COLO668 (cell line): ENCODE measurements at regions not wholly inside any gene's neighbourhood (a gene's known extent, or its start where the extent isn't known, plus 50 kb on each side); places are given as distances from the start of the nearest gene placed in this dataset.

ENCODE experiments used
- DNase-seq: peaks from one replicate; lab custom pipeline; 2025; ENCODE audit not compliant: unreplicated experiment; lab: John Stamatoyannopoulos, UW

DNA sequence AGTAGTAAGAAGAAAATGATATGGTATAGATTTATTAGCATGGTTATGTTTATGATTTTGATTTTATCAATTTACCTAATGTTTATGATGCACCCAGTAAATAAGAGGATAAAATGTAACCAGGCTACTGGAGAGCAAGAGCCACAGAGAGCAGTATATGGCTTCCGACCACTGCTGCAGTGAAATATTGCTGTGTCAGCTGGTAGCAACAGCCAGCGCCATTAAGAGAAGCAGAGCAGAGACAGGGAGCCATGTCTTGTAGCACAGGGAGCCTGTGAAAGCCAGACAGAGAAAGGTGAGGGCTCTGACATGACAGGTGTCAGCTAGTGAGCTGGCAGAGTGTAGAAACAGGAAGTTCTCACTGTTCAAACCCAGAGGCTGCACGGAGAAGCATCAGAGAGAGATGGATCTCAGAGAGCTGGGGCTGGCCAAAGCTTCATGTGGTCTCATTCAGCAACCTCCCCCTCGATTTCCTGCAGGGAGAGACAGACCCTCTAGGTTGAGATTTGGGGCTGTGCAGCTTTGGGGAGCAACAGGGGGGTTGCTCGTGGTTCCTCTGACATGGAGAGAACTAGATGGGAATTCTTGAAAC is 202.1 kb downstream of the MED10 start:
- no peak for DNase-seq

DNA sequence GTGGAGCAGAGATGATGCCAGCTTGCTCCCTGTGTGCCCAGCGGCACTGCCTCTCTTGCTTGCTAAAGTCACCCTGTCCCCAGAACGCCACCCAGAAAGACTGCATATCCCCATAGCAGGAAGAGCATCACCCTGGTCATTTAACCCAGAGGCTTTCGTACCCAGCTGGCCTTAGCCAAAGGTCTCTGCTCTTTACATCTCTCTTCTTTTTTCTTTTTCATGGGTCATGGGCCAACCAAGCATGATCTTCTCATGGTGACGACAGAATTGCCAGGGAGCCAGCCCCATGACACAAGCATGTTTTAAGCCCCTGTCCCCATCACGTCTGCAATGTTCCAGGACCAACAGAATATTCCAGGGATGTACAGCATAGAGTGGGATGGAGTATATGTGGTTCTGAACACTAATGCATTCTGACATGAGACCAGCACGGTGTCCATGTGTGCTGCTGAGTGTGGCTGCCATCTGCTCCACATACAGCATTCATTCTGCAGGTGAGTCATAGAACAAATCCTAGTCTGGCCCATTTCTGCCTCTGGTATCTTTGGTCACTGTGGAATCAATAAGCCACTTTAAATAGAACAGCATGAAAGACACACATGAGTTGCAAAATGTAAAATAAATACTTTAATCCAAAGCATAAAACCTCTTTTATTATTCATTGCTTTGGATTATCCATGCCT is 203.0 kb downstream of the MED10 start:
- no peak for DNase-seq

DNA sequence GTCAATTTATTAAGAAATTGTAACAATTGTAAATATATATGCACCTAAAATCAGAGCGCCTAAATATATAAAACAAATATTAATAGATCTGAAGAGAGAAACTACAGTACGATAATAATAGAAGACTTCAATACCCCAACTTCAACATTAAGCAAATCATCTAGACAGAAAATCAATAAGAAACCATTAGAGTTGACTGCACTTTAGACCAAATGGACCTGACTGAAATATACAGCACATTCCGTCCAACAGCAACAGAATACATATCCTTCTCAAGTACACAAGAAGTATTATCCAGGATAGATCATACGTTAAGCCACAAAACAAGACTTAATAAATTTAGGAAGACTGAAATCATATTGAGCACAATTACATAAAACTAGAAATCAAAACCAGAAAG is 208.7 kb downstream of the MED10 start:
- no peak for DNase-seq

DNA sequence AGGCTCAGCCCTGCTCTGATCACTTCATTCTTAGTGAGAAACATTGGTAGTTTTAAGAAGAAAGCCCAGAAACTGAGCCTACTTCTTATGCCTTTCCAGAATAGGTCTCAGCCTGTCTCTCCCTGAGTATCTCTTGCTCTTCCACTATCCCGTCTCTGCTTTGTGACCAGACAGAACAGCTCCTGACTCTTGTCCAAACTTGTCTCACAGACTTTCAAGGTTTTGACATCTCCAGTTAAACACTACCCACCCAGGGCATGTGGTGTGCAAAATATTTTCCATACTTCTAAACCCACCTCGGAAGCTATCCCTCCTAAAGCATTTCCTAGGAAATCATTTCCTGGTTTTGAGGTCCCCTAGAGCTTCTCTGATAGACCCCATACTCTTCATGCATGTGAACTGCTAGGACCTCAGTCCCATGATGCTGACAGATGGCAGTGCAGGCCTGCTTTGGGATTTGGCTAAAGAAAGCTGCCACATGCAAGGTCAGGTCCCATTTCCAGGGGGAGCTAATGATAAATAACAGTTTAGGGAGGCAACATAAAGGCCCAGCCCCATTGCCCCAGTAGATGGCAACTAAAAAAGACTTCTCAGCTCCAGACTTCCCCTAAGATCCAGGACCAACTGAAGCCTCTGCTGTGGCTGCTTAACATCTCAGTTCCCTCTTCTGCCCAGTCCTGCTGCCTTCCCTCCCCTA is 211.5 kb downstream of the MED10 start:
- no peak for DNase-seq

DNA sequence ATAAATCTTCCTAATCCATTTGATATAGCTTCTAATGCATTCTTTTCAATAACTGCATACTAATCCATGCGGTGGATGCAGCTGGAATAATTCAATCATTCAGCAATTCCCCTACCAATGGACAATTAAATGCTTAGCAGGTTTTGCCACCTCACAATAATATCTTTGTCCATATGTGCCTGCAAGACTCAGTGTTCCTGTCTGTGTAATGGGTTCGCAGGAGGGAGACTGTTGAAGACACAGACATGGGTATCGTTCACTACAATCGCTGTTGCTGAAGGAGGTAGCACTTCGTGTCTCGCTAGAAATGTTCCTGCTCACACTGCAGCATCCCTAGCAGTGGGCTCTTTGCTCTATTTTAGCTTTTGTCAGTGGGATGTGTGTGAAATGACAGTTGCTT is 214.4 kb downstream of the MED10 start:
- DNase-seq: no peak

DNA sequence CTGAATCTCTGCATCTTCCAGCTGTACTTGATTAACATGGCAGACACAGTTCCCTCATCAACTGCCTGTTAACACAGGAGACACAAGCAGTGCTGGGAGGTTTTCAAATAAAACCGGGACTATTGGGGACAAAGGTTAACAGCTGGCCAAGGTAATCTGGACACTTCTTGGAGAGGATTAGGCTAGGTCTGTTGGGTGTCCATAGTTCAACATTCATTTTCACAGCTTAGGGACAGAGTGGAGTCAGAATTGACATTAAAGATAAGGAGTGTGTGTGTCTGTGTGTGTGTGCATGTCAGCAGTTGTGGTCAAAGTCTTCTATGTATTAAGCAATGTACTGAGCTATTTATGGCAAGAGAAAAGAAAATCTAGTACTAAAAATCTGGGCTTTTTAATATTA is 216.2 kb downstream of the MED10 start:
- no peak for DNase-seq

DNA sequence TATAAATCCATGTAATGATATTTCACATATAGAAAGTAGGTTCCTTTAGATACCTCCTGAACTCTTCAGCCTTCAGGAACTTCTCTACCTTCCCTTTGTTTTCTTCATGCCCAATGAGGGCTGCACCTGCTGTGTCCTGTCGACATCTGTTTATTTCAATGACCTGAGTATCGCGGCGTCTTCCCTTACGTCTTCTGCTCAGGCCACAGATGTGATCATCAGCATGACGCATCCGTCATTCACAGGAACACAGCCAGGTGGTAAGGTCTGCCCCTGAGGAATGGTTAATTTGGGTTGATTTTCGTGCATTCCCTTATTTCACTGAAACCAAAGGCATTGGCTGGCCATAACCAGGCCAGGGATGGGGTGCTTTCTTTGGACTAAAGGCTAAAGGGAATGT is 217.1 kb downstream of the MED10 start:
- no peak for DNase-seq

DNA sequence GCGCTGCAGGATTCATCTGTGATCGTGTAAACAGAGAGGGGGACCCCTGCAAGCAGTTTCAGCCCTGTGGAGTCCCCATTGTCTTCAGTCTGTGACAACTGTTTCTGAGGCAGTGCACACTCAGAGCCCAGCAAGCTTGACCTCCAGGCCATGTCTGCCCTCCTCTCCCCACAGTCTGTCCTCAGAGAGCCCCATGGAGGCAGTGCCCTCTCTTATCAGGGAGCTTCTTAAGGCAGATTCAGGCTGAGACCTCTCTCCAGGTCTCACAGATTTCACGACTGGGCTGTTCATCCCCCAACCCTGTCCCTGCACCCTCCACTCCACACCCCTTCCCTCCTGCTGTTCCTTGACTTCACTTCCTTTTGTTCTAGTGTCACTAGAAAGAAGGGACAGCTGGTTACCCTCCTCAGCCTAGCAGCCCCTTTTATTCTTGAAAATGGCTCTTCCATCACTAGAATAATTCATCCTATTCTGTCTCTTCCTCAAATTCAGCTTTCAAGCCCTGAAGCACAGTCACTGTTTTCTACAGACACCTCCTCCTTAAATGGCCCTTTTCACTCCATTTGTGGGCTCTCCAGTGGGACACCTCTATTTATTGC is 218.4 kb downstream of the MED10 start:
- no peak for DNase-seq

DNA sequence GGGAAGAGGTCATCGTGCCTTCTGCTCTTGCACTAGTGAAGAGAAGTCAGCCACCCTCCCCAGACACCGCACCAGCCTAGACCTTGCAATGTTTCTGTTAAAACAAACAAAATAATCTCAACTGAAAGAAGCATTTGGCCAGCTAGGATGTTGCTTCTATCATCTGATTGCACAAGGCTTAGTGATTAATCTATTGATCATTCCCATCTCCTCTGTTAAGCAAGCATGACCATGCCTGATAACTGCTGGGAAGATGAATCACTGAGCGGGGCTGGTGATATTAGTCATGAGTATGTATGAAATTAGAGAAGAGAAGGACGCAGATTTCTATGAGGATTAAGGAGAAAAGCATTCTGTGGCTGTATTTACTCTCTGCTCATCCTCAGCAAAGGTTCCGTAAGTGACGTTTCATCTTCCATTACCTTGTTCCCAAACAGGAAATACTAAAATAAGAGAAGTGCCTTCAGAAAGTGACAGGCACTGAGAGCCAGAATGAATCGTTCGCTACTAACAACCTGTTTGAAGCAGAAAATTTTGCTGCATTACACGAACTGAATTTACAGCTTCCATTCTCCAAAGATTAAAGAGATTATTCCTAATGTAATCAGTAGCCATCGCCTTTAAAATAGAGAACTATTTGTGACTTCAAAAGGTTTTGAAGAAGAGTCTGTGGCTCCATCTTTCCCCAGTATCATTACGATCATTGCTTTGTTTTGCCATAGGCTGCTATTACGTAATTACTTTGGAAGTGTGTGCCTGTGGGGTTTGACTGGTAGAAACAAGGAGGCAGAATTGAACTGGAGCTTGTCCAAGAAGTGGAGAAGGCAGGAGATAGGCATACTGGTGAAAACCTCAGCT is 219.1 kb downstream of the MED10 start:
- DNase-seq: no peak

DNA sequence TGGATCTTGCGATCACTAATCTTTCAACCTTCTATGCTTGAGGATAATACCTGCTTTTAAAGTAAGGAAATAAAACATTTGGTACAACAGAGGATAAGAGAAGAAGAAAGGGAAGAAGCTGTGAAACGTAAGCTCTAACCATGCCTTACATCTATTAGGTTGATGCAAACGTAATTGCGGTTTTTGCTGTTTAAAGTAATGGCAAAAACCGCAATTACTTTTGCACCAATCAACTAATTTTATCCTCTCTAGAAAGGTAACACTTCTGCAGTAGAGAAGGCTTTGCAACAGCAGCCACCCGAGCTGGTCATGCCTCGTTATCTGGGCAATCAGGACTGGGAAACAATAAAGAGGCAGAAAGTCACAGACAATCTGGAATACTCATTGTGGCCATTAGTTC is 224.1 kb downstream of the MED10 start:
- DNase-seq: no peak

DNA sequence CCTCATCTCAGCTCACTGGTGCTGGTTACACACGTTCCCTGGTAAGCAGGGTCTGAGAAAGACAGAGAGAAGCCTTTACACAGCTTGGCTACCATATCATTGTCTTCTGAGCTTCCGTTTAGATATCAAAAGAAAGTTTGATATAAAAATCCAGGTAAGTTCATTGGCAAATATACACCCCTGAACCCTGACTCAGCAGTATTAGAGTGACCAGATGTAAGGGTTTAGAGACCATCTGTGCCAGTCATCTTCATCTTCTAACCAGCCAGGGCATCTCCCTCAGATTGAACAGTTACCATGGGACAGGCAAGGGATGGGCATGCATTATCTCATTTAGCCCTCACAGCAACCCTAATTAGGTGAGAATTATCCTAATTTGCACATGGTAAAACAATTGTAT is 232.1 kb downstream of the MED10 start:
- no peak for DNase-seq

DNA sequence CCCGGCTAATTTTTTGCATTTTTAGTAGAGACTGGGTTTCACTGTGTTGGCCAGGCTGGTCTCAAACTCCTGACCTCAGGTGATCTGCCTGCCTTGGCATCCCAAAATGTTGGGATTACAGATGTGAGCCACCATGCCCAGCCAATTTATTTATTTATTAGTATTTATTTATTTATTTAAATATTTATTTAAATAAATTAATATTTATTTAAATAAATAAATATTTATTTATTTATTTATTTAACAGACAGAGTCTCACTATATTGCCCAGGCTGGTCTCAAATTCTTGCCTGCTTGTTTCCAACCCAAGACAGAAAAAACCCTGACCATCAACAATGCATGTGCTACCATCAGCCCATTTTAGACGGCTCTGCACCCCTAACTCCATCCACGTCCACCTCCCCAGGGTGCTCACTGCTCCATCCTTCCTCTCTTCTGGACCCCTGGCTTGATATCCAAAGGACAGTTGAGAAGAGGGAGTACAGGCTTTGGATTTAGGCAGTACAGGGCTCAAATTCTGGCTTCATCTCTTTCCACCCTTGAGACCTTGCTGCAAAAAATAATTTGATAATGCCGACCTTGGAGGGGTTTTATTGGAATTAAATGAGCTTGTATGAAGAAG is 232.6 kb downstream of the MED10 start:
- no peak for DNase-seq

DNA sequence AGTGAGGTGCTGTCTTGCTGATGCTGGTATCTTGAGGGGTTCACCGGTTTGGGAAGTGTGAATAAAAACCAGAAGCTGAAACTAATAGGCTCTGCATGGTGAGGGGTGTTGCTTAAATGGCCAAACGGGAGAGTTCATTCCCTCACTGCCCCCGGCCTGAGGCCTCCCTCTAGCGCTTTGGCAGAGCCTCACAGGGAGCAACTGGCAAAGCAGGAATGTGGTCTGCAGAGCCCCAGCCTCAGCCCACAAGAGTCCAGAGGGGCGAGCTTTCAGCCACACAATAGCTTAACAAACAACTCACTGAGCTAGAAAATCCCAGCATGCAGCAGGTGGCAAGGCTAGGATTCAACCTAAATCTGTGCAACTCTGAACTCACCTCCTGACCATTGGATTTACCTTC is 234.8 kb downstream of the MED10 start:
- no peak for DNase-seq

DNA sequence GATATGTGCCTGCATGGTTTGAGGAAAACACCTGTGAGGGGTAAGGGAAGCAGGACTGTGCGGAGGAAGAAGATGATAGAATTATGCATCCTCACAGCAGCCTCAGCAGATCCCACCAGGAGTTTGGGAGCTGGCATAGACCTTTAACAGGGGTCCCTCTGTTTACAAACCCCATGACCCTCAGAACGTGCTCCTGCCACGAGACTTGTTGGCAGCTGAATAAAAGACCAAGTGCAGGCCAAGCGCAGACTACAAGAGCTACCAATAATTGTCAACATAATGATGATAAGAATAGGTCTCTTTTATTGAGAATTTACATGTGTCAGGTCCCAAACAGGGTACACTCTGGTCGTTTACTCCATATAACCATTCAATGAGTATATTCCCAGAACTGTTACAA is 236.0 kb downstream of the MED10 start:
- DNase-seq: no peak

DNA sequence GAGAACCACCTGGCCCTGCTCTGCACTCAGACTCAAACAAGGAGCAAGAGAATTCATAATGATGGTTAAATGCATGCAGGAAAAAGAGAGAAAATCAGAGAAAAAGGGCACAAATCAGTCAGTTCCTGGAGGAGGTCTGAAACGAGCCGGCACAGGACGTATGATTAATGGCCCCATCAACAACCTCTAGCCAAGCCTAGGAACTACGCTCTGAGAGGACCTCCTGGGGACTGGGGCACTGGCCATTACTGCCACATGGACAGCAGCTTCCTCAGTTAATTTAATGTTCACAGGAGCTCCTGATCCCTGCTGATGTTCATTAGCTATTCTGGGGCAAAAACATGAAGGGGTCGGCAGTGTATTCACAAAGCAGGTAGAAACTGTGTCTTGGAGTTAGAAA is 238.1 kb downstream of the MED10 start:
- DNase-seq: no peak

DNA sequence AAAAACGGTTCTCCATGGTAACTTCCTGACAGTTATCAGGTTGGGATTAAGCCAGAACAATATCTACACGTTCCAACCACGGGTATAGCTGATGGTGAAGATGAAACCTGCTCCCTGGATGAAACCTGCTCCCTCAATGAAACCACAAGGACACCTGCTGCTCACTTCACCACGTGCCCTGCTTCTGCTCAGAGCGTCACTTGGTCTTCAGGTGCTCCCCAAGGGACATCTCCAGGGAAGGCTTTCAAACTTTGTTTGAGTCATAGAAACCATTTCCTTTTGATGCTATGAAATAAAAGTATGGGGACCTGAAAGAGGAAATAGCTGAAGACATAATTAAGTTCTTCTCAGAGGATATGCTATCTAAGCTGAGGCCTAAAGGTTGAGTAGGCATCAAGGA is 242.4 kb downstream of the MED10 start:
- DNase-seq: no peak

DNA sequence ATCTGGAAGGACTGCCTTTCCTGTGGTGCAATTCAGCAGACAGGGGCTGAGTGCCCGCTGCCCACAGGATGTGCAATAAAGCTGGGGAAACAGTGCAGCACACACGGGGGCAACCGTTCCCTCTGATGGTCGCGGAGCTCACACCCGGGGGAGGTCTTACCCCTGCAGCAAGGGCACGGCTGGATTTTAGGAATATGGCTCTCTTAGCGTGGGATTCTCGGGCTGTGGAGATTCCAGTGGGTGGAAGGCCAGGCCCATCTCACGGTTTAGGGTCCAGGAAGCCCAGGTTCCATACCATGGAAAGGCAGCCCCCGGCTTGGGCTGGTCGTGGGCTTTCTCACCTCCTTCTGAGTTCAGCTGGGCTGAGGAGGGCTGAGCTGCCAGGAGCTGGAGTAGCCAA is 244.1 kb downstream of the MED10 start:
- DNase-seq: no peak

DNA sequence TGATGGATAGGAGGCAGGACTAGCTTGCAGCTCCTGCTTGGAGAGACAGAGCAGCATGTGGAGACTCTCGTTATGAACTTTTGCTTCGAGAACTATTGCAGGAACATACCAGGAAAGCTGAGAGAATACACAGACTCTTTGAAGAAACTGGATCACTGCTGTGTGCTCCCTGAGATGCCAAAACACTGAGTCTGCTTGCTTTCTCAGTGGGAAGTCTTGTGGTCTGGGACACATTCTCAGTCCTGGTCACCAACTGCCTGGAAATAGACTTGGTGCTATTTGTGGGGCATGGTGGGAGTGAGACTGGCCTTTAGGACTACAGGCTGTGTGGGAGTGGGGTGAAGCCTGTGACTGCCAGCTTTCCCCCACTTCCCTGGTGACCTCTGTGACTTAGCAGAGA is 252.6 kb downstream of the MED10 start:
- no peak for DNase-seq

DNA sequence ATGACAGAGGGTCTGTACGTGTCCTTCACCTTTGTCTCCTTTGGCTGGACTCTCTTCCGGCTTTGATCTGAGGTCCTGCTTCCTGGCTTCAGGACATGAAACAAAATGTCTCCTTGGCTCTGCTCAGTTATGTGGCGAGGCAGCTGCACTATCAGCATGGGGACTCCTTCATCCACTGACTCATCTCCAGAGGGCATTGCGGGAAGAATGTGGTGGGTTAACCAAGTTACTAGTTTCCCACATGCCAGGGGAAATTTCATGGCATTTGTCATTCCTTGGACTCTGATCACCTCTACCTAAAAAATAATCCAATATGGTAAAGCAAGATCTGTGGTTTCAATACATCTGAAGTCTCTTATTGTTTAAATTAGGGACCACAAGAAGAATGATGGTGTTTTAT is 259.7 kb downstream of the MED10 start:
- DNase-seq: no peak

DNA sequence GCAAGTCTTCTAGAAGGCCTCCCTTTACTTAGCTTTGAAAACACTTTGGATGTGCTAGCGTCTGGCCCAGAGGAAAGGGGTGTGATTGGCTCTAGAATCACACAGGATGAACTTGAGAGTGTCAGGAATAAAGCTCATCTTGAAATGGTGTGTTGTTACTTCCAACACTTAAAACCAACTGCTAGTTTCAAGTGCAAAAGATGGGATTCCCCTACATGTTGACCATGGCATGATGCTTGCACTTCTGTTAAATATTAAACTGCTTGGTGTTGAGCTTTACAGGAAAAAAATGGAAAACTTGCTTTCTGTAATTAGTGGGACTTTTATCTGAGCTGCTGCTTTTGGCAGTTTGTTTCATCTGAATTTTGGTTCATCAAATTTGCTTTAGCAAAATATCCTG is 261.1 kb downstream of the MED10 start:
- no peak for DNase-seq

DNA sequence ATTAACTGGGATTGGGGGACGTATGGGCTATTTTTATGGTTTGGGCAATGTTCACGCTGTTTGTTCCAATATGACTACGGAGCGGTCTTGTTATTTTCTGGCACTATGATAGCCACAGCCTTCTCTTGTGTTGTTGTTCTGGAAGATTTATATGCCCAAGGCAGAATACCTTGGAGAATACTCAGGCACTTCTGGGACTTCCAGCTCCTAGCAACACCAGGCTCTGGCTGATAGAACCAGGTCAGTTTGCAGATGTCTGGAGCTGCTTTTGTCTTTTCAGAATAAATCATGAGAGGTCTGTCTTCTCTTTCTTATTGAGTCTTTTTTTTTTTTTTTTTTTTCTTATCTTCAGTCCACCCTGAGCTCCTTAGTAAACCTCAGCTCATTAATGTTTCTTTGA is 262.5 kb downstream of the MED10 start:
- no peak for DNase-seq
